Stimulated activated CD8-positive, alpha-beta memory T cell treated with anti-CD3 and anti-CD28 coated beads, Interleukin-15, amount 100 ng/mL, for 1 hour (primary cell): ENCODE measurements at regions not wholly inside any gene's neighbourhood (a gene's known extent, or its start where the extent isn't known, plus 50 kb on each side); places are given as distances from the start of the nearest gene placed in this dataset.
"Not testable (repeated sequence)": the region's sequence is repeated elsewhere in the genome, so short reads cannot be mapped to it uniquely, and the experiment has no call there.

Experiments
- DNase-seq: peaks from one replicate; pipeline ENCODE4 v3.0.0-alpha.2; 2020; ENCODE audit warnings: low read depth

GRCh38 chr13:50387051-50387581 is 371.9 kb downstream of the KCNRG start:
- DNase-seq = no peak

GRCh38 chr13:50388481-50388880 is 373.2 kb downstream of the KCNRG start:
- DNase-seq = no peak

- DNase-seq = no peak
Observed at GRCh38 chr13:50389726-50390125, 374.5 kb downstream of the KCNRG start.

- no peak for DNase-seq
Observed at GRCh38 chr13:50390503-50391248, 375.4 kb downstream of the KCNRG start.

- DNase-seq = no peak
Observed at GRCh38 chr13:50392977-50393376, 377.7 kb downstream of the KCNRG start.

DNA sequence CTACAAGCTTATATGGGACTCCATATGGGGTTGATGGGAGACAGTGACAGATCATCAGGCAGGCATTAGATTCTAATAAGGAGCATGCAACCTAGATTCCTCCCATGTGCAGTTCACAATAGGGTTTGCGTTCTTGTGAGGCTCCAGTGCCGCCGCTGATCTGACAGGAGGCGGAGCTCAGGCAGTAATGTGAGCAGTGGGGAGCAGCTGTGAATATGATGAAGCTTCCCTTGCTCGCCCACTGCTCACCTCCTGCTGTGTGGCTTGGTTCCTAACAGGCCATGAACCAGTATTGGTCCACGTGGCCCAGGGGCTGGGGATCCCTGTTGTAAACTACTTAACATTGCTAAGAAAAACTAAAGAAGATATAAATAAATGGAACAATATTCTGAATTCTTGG is 378.4 kb downstream of the KCNRG start:
- no peak for DNase-seq

DNA sequence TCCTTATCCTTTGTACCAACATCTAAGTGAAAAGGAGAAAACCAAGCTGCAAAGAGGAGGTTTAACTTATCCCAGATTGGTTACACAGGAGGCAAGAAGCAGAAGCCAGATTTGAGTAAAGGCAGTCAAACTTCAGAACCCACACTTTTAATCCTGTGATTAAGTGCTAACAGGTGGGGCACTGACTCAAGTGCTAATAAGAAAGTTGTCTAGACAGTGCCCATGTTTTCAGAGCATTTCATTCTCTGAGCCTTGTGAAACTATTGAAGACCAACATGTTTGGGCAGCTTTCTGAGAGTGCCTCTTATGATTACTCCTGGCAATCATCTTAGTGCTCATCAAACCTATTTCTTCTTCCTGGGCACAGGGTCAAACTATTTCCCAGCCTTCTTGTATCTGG is 380.8 kb downstream of the KCNRG start:
- no peak for DNase-seq

- not testable (repeated sequence) for DNase-seq
Observed at GRCh38 chr13:50396618-50397017, 381.4 kb downstream of the KCNRG start.

GRCh38 chr13:50400035-50400726 is 384.9 kb downstream of the KCNRG start:
- no peak for DNase-seq

GRCh38 chr13:50401049-50401505 is 385.8 kb downstream of the KCNRG start:
- DNase-seq = no peak

DNA sequence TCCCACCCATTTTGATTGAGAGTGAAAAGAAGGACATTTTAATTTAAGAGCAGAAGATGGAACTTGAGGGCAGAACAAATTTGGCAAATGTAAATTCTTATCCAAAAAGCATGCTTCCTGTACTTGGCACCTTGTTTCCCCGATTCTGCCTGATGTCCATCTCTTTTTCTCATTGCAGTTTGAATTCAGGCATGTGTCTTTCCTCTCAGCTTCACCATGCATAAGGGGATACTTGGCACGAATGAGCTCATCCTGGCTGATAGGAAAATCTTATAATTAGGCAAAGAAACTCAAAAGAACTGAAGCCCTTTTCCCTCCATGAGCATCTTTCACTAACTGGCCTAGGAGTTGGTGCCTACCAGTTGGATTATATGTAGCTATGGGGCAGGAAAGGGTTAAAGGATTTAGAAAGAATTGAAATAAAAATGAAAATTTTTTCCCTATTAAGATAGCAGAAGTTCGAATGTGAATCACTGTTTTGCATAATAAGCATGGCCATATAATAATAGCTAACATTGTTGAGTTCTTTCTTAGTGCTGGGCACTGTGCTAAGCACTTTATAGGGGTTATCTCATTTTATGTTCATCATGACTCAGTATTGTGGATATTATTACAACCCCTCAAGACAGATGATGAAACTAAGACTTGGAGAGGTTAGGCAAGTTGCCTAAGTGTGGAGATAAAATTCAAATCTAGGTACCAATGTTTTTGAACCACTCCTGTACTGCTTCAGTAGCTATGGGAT is 386.6 kb downstream of the KCNRG start:
- no peak for DNase-seq

DNA sequence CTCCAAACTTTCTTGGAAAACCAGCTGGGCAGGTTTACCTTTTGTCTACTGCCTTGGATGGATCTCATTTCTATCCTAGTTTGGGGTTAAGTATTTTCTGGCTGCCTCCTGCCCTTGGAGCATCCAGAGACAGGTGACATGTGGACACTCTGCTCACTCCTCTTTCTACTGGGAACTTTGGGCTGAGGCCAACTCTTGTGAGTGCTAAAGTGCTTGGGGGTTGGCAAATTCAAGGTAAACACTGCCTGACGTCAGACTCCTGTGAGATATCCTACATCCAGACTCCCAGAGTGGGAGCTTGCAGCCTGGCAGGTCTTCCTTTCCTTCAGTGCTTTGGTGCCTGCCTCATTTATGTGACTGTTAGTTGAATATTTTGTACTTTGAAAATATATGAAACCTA is 388.1 kb downstream of the KCNRG start:
- no peak for DNase-seq

DNA sequence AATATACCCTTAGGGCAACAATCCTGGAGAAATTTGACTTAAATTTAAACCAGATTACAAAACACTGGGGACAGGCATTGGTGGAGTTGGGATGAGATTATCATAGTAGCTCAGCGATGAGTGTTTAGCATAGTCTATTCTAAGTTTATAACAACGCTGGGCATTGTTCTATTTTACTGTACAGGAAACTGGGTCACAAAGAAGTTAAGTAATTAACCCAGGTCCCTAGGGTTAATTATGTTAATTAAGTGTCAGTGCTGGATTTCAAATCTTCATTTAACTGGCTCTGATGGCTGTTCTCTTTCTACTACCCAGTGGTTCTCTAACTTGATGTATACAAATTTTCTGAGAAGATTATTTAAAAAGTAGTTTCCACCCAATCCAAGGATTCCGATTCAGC is 388.9 kb downstream of the KCNRG start:
- DNase-seq = no peak

DNA sequence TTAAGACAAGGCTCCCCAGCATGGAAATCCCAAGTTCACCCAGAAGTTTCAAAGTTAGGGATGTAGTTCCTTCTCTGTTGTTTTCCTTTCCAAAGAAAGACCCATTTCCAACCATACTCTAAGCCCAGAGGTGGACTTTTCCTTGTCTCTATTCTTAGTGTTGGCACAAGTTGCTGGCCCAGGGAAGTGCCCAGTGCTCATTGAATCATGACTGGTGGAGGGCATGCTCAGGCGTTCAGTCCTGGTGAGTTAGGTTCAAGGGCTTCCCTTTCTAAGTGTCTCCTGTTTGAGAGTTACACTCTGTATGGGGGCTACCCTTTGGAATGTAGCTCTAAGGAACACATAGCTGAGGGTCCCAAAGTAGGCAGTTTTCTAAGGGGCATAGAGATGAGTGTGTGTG is 389.5 kb downstream of the KCNRG start:
- DNase-seq = no peak

DNA sequence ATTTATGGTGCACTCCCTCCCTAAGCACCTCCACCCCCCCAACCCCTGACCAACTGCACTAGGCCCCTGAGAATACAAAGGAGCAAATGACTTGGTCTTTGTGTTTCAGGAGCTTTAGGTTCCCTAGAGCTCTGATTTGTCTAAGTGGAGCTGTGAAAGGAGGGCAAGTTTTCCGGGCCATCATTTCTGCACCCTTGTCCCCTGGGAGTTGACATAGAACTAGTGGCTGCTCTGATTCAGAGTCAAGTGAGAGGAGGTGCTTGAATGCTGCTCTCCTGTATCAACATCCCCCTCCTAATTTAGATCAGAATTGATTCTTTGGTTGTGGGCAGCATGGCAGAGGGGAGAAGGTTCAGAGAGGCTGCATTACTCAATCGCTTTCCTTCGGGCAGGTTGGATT is 391.6 kb downstream of the KCNRG start:
- no peak for DNase-seq

DNA sequence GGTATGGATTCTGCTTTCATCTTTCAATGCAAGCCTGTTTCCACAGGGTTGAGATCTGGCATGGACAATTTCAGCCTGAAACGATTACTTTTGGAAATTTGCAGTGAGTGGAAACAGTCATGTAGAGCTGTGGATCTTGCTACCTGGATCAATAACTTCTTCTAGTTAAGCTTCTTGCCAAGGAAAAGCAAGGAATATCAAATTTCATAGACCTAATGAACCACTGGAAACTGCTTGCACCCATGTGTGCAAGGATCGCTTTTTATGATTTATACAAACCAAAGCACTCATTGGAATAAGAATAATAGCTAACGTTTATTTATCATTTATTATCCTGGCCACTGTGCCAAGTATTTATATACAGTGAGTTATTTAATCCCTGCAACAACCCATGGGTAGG is 392.8 kb downstream of the KCNRG start:
- DNase-seq = no peak

DNA sequence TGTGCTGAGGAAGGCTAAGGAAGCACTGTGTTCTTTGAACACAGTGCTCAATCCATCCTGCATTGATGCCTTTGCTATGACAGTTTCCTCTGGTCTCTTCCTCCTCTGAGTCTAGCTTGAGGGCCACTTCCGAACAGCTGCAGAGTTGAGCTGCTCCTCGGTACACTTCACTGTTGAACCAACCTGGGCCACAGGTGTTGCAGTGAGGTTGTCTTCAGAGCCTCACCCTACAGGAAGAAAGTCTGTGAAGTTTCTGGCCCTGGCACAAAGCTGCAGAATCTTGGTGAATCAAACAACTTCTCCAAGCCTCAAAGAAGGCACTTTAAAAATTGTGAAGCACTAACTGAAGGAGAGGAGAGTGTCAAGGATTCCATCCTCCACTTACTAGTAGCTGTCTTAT is 394.0 kb downstream of the KCNRG start:
- DNase-seq = no peak

- no peak for DNase-seq
Observed at GRCh38 chr13:50410921-50411746, 395.9 kb downstream of the KCNRG start.

DNA sequence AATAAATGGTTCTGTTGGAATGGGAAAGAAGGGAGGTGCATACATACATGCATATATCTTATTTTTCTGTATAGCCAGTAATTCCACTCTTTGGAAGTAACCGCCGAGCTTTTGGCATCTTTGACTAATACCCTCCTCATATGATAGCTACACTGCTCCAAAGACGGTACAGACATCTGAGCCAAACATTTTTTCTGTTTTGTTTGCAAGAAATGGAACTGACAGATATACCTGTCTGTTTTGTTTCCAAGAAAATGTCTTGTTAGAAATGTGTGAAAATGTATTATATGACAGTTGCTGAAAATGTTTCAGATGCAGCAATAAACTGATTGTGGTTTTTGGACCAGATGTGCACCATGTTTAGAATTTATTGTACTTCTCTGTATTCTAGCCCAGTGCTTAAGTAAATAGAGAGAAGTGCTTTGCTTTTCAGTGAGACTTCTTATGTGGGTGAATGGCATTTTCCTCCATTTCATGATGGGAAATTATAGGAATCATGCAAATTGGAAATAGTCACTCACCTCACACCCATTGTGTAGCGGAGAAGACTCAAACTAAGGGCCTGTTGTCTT is 396.9 kb downstream of the KCNRG start:
- DNase-seq = no peak

DNA sequence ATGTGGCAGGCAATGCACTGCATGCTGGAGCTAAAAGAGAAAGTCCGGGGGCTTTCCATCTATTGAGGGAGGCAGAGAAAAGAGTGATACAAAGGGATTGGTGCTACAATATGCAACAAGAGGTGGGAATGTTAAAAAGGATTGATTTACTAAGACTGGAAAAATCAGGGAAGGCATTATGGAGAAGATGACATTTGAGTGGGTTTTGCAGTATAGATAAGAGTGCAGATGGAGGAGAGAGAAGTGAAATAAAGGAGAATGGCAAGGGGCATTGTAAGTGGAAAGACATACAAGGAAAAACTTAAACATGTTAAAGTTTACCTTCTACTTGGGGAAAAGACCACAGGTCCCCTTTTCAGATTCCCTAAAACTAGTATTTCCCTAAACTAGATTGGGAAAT is 399.4 kb downstream of the KCNRG start:
- DNase-seq = no peak

DNA sequence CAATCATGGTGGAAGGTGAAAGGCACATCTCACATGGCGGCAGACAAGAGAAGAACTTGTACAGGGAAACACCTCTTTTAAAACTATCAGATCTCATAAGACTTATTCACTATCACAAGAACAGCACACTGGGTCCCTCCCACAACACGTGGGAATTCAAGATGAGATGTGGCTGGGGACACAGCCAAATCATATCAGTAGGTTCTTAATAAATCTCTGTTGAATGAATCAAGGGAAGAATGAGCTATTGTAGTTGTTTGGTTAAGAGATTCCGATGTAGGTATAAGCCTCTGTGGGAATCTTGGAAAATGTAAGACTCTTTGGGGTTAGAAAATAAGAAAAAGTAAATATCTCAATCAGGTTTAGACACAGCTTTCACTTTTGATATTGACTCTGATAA is 400.2 kb downstream of the KCNRG start:
- no peak for DNase-seq

DNA sequence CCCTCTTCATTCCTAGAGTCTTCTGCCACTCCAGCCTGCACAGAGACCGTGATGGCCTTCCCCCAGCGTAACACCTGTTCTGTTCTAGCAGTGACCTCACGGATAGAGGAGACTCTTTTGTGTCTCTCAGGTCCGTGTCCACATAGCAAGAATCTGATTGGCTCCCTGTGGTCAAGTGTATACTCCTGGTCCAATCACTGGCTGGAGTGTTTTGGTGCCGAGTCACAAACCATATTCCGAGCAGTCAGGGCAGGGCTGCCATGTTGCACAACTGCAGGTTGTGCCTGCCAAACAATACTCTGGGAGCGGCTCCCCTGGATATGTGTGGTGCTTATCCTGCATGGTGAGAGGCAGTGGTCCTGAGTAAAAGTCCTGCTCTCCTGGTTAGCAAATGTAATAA is 402.4 kb downstream of the KCNRG start:
- no peak for DNase-seq
